GM21390 (cell line): ENCODE measurements at regions not wholly inside any gene's neighbourhood (a gene's known extent, or its start where the extent isn't known, plus 50 kb on each side); places are given as distances from the start of the nearest gene placed in this dataset.

Source experiments
- ATAC-seq: cut with Tn5 transposase; IDR thresholded peaks from one replicate; pipeline ENCODE4 v1.9.1; 2021; ENCODE audit not compliant: unreplicated experiment

DNA sequence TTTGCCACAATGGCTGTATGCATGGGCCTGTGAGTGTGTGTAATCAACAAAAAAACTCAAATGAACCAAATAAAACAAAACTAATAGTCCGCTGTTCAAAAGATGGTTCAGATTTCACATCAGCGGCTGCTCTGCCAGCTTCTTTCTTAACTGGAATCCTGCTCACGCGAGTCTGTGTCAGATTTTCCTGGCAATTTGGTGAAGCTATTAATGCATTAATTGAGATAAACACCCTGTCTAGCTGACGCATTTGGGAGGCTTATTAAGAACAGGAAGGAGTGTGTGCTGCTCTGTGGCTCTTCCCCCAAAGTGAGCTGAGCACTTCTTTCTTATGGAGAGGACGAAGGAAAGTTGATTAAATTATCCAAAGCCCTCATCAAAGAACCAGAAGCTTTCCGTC lies 336.6 kb upstream of the MKI67 start:
- no peak for ATAC-seq

DNA sequence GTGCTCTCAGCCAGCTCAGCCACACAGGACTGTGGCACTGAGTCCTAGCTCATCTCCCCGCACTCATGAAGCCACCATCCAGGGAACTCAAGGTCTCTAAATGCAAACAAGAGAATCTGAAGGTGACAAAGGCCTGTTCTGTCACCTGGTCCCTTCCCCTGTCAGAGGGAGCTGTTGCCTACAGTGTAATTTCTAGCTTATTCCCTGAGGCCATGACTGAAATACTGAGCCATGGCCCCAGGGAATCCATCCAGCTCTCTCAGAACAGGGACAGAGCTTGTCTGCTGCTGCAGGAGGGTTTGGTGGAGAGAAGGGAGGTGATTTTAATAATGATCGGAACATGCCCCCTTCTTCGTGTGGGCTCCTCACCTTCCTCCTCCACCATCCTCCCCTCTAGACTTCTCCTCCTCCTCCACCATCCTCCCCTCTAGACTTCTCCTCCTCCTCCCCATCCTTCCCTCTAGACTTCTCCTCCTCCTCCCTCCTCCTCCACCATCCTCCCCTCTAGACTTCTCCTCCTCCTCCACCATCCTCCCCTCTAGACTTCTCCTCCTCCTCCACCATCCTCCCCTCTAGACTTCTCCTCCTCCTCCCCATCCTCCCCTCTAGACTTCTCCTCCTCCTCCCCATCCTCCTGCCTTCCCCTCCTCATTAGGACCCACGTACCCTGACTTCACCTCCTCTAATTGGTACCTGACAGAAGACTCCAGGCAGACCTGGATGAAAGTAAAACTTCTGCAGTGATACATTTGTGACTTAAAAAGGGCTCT lies 338.0 kb upstream of the MKI67 start:
- ATAC-seq: no peak

DNA sequence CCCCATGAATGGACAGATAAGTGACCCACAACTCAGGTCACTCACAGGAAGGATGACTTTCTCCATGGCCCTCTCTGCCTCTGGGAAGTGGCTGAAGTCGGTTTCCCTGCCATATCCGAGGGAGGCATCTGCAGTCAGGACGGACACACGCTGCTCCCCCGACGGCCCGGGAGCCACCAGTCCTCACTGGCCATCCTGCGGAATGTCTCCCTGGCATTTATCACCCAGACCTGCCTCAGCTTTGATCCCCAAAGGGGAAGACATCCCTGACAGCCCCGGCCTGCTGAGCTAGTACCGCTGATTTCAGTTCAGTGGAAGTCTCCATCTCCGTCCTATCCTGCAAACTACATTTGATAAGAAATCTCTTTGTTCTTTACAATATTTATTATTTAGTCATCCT lies 339.5 kb upstream of the MKI67 start:
- no peak for ATAC-seq

DNA sequence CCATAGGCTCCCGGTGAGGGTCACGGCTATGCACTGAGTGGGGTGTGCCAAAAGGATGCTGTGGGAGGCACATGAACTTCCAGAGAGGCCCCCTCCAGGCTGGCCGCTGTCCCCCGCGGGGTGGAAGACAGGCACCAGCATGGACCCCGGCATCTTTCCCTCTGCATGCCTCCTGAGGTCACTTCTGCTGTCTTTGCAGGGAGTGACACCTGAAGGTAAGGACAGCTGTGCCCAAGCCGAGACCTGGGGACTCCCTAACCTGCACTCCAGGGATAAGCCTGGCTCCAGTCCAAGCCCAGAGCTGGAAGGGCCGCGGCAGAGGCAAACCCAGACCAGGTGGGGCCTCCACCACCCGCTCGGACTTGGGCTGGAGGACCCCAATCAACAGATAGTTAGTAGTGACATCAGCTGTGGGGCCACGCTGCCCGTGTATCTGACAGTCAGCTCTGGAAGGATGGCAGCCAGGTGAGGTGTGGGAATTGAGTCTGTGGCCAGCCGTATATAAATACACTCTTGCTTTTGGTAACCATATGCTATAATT lies 340.7 kb upstream of the MKI67 start:
- no peak for ATAC-seq

DNA sequence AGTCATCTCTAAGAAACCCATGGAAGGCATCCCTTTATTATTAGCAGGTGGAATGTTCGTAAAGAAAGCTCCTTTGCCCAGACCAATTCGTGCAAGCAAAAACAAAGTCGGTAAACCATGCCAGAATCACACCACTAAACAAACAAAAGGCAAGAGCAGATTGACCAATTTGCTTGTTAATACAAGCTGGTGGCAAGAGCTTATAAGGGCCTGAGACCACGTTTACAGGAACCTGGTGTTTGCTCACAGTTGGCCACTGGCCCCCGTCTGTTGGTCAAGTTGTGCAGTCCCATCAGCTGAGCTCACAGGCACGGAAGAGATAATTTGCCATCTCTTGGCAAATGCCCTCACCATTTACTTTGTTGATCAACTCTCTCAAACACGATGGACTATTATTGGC lies 342.2 kb upstream of the MKI67 start:
- ATAC-seq: no peak

DNA sequence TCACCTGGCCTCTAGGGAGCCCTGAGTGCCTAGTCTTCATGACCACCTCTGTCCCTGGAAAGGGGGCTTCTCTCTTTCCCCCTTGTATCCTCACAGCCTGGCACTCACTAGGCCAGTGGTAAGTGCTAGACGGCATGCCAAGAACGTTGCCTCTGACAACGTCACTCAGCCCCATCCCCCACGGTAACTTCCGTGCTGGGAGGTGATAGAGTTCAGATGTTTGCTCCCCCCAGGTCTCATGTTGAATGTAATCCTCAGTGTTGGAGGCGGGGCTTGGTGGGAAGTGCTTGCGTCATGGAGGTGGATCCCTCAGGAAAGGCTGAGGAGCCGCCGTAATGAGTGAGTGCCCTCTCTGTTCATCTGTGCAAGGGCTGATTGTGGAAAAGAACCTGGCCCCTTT lies 343.3 kb upstream of the MKI67 start:
- no peak for ATAC-seq

DNA sequence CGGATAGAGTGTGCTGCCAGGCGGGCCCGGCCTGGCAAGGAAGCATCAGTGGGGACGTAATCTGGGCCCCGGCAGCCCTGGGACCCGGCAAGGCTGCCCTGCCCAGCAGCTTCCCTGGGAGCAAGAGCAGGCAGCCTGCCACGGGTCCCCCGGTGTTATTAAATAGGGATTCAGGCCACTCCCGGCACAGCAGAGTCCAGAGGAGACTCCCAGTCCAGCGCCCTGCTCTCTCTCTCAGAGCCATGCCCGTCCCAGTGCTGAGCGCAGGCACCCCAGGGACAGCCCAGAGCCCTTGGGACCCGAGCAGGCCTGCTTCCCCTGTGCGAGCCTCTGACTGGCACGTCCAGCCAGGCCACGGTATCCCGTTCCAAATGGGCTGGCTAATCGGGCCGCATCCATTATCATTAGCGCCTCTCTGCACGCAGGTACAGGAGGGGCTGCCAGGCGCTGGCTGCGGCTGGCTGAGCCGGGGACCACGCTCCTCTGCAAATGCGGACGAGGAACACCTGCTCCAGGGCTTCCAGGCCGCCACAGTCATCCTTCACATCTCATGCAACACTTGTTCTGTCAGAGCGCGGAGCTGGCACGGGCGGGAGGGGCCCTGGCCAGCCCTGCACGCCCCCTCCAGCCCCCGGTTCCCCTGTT lies 344.2 kb upstream of the MKI67 start:
- ATAC-seq: no peak

DNA sequence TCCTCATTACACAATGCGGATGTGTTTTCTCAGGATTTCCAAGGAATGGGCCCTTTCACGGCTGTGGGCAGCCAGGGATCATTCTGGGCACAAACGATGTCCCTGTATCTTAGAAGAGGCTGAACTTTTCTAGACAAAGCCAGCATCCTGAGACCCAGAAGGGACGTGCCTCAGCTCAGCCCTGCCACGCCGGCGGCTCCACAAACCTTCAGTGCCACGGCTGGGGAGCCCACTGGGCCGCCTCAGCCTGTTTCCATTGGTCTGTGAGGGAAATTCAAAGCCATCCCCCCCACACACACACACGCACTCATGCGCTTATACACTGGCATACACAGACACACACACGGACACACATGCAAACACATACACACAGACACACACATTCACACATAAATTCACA lies 344.9 kb upstream of the MKI67 start:
- ATAC-seq: no peak

DNA sequence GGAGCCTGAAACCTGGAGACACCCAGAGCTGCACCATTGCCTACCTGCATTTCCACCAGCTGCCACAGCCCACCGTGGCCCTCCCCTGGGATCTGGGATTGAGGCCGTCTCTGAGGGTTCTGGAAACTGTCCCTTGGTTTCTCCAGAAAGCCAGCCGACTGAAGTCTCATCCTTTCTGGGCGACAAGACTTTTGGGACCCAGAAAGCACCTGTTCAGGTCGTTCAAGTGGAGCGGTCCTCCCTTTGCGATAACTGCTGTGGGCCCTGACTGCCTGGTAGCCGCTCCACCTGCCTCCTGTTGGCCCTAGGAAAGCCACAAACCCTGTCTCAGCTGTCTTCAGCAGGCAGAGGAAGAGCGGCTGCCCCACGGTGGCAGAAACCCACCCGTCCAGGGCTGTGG lies 346.0 kb upstream of the MKI67 start:
- ATAC-seq: no peak

DNA sequence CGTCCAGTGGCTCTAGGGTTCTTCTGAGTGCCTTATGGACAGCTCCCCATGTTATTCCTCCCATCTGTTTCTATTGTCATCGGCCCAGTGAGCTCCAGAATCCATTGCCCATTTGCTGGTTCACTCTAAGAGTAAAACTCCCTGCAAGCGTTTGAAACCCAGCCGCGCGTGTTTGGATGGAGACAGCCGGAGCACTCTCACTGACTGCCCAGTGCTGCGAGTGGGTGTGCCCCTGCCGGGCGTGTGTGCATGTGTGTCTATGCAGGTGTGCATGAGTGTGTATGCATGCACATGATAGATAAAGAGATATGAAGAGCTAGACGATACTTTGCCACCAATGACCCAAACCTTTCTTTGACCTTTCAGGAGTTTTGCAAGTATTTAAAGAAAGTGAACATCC lies 347.2 kb upstream of the MKI67 start:
- ATAC-seq: no peak

DNA sequence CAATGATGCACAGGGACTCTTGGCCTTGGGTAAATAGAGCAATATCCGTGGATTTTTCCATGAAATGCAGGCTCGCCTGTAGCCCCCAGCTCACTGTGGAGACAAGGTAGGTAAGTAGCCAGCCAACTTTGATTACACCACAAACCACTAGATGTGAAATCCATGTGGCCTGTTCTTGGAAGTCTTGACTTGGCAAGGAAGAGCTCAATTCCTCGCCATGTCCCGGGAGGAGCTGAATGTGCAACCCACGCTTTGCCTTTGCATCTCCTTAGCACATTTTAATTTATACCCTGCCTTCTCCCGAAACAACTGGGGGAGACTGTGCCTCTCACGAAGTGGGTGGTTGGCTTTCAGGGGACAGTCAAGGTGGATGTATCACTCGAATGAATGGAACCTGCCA lies 347.7 kb upstream of the MKI67 start:
- ATAC-seq: no peak

DNA sequence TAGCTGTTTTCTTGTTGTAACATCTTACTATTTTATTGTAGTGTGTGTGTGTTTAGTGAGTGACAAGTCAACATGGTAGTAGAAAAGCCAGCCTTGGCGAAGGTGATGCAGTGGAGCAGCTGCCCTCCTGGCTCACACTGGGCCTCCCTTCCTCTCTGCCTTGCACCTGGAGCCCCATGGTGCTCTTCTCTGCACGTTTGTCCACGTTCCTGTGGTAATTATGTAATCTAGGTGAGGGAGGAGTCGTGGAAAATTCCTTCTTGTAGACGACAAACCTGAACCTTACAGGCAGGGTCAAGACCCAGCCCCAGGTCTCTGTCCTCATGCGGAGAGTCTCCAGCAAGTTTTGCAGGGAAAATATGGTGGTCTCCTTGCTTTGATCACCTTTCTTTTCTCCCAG lies 348.3 kb upstream of the MKI67 start:
- ATAC-seq: no peak

DNA sequence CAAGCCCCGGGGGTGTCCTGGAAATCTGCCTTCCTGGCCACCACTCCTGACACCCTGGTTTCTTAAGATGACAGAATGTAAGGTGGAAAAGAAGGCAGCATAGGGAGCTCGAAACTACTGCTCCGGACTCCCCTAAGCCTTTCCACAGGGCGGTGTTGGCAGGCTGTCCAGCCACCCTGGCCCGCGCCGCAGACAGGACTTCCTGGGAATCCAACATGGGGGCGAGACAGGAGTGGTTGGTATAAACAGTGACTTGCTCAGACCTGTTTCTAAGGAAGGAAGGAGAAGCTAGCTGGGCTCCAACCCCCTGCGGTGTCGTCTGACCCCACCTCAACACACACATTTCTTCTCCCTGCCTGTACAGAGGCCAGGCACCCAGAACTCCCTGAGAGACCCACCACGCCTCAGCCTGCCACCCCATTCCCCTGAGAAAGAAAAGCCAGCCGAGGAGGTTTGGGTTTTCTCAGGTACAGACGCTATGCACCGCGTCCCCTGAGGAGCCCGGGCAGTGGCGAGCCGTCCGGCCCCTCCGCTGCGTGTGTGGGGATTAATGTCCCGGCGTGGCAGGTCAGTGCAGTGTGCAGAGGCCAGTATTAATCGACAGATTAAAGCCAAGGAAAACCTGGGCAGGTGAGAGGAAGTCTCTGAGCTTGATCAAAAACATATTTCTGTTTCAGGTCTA lies 349.6 kb upstream of the MKI67 start:
- ATAC-seq: no peak

DNA sequence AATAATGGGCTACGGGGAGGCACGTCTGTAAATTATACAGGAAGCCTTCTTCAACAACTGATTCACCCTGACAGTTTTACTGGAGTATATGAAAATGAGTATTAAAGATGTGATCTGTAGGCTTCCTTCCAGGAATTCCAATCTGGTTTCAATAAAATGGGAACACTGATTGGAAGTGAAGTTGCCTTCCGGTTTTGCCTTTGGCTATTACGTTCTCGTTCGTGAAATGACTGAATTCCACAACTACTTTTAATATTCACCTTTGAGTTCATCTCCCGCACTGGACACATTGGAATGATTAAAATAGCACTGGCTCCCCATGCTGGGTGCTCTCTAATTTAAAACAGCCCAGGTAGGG lies 350.1 kb upstream of the MKI67 start:
- ATAC-seq: no peak

DNA sequence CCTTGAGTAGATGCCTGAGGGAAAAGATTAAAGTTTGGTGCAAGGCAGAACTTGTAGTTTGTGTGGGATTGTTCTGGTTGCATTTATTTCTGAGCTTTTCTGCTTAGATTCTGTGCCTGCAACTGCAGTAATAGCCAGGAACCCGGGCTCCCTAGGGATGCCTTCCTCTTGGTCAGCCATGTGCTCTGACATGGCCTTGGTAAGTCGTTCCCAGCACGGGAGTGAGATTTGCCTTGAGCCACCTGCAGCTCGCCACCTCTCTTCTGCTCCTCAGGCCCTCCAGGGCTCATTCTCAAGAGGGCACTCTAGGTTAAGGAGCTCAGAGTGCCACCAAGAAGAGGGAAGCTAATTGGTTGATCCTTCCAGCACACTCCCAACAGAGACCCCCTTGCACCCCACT lies 350.6 kb upstream of the MKI67 start:
- ATAC-seq: no peak

DNA sequence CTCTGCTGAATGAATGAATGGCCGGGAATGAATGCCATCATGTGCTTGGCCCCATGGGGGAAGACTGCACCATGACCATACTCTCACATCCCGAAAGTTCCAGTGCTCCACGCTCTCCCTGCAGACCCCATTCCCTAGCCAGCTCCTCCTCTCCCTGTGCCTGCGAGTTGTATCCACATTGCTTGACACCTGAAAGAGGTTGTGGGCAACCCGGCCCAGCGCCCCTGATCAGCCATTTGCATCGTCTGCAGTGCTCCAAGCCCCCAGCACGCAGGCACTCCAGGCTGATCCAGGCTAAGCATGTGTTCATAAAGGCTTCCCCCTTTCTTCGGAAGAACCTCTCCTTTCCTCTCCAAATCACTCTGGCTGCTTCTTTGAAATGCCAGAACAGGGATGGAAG lies 354.4 kb upstream of the MKI67 start:
- no peak for ATAC-seq

DNA sequence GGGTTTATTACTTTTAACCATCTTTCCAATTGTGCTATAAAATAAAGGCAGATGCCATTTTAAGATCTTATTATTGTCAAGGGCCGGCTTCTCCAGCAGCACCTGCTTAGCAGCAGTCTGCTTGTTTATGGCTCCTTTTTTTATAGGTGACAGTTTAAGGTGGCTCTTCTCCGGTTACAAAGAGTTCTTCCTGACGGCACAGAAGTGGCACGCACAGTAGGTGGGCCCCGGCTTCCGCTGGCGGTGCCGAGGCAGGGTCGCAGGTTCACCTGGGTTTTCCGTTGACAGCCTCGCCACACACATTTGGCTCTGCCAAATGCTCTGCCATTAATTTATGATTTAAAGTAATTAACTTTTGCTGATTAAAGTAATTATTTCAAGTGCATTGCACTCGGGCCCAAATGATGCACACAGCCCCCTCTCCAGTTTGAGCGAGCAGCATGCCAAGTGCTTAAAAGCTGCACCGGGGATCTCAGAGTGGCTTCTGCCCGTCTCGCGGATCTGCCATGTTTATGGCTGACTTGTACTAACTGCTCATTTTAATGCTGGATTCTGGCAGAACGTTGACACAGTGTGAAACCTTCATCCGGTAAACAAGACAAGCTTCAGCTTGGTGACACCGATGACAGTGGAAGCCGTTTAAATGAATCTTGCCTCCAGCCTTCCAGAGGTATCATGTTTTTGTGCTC lies 355.1 kb upstream of the MKI67 start:
- no peak for ATAC-seq

DNA sequence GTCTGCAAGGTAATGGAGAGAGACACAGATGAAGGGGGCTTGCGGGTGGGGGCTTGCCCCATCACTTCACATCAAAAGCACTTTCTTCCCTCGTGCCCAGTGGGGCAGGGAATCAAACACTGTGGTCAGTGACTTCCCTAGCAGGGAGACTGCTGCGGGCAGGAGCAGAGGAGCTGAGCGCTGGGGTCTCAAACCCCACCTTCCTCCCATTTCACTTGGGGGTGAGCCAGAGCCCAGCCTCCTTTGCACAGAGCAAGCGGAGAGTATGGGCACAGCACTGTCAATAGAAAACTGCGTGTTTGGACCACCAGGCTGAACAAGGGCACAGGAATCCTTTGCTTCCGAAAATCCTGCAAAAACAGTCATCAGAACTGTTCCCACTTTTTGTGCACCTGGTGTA lies 355.8 kb upstream of the MKI67 start:
- ATAC-seq: no peak

DNA sequence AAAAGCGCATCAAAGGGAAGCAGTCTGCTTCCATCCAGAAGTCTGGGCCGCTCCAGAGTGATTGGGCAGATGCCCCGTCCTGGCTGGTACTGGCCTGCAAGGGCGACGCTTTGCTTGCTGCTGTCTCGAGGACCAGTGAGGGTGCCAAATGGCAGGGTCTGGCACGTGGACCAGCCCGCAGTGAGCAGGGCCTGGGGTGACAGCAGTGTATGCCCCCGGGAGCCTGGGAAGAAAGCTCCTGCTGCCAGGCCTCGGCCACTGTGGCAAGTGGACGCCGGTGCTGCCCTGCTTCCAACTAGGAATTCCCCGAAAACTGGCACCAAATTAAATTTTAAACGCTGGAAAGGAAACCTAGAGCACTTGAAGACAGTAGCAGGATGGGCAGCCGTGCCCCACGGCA lies 357.0 kb upstream of the MKI67 start:
- no peak for ATAC-seq

DNA sequence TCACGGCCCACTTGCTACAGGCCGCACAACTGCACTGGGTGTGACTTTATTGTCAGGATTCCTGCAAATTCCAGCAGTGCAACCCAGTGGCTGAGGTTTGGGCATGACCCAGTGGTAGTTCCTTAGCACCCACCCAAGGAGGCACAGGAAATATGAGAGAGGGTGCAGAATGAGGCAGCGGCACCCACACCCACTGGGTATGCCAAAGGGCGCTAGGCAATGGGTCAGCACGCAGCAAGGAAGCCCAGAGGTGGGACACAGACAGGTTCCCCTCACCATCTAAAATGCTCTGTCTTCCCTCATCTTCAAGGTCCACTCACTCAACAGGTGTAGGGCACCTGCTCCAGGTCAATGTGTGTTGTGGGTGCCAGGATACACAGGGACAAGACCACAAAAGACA lies 357.8 kb upstream of the MKI67 start:
- ATAC-seq: no peak

DNA sequence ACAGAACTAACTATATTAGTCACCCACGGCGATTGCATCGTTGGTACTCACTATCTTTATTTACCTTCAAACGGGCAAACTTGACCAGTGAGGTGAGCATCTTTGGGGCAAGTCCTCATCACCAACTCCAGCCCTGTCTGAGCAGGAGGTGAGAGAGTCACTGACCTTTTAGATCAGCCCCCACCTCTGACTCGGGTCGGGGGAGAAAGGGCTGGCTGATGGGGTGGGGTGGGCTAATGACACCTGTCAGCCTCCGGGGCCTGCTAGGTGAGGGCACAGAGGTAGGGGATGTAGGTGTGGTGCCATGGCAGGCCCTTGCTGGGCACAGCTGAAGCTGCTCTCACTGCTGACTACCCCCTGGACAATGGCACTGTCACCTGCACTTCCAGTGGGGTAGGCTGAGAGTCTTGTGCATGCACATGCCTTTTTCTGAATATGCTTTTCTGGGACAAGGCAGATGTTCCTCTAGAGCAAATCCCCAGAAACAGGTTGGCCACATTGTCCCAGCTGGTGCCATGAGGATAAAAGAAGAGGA lies 359.5 kb upstream of the MKI67 start:
- ATAC-seq: no peak
